ENCODE measurements at regions not wholly inside any gene's neighbourhood (a gene's known extent, or its start where the extent isn't known, plus 50 kb on each side); places are given as distances from the start of the nearest gene placed in this dataset.

DNA sequence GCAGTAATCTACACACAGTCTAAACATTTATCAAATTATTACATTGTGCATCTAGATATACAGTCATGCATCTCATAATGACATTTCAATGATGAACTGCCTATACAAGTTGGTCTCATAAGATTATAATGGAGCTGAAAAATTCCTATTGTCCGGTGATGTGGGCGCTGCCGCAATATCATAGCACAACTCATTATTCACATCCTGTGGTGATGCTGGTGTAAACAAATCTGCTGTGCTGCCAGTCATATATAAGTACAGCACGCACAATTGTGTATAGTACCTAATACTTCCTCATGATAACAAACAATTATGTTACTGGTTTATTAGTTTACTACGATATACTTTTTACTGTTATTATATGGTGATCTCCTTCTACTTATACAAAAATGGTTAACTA is 768.8 kb upstream of the NOVA1 start:
- H3K4me1 ChIP-seq (ENCODE audit: control insufficient read depth, insufficient read depth, low read length, poor library complexity, severe bottlenecking), result no peaks in the 10 kb centered on the region
- Mint-ChIP-seq H3K4me3 (no peak overlapping the region), H3K27ac (no peak overlapping the region), H3K27me3 (no peaks in the 10 kb centered on the region), H3K36me3 (no peaks in the 10 kb centered on the region), H3K4me1 (no peaks in the 10 kb centered on the region), H3K9me3 (peaks cover 1 to 32% (median 6%) of the 10 kb centered on the region in 7 donors)
- H3K9me3 ChIP-seq (ENCODE audit: control insufficient read depth in 2 of 2, low read length in 2 of 2), result peaks cover 0 to 12% of the 10 kb centered on the region in 2 experiments
- ATAC-seq (ENCODE audit: low read depth in 2 of 2) (no peak), DNase-seq (no peak)
- no peaks in the 10 kb centered on the region for H3K36me3 ChIP-seq (ENCODE audit: control insufficient read depth, insufficient read depth, low read length)
- no peak overlapping the region for H3K4me3 ChIP-seq (ENCODE audit: low read depth, low read length)
- H3K27me3 ChIP-seq (ENCODE audit: control insufficient read depth, insufficient read depth, low read length), result no peaks in the 10 kb centered on the region
- H3K27ac ChIP-seq (ENCODE audit: insufficient read depth, low read length, poor library complexity, severe bottlenecking), result no peak overlapping the region

DNA sequence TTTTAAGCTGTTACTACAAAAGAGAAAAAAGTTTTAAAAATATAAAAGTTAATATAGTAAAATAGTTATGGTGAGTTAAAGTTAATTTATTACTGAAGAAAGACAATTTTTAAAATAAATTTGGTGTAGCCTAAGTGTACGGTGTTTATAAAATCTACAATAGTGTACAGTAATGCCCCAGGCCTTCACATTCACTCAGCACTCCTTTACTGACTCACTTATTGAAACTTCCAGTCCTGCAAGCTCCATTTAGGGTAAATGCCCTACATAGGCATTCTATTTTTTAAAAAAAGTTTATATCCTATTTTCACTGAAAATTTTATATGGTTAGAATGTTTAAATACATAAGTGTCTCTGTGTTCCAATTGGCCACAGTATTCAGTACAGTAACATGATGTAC is 769.5 kb upstream of the NOVA1 start:
- no peaks in the 10 kb centered on the region for H3K4me1 ChIP-seq (ENCODE audit: control insufficient read depth, insufficient read depth, low read length, poor library complexity, severe bottlenecking)
- DNase-seq, result no peak
- H3K4me3 ChIP-seq (ENCODE audit: low read depth, low read length), result no peak overlapping the region
- H3K9me3 Mint-ChIP-seq, result peaks cover 0 to 32% (median 9%) of the 10 kb centered on the region in 7 donors
- H3K27ac Mint-ChIP-seq, result no peak overlapping the region
- H3K36me3 Mint-ChIP-seq, result no peaks in the 10 kb centered on the region
- no peak overlapping the region for H3K4me3 Mint-ChIP-seq
- no peaks in the 10 kb centered on the region for H3K36me3 ChIP-seq (ENCODE audit: control insufficient read depth, insufficient read depth, low read length)
- no peak for ATAC-seq (ENCODE audit: low read depth in 2 of 2)
- H3K4me1 Mint-ChIP-seq, result no peaks in the 10 kb centered on the region
- H3K27ac ChIP-seq (ENCODE audit: insufficient read depth, low read length, poor library complexity, severe bottlenecking), result no peak overlapping the region
- H3K27me3 ChIP-seq (ENCODE audit: control insufficient read depth, insufficient read depth, low read length), result no peaks in the 10 kb centered on the region
- no peaks in the 10 kb centered on the region for H3K27me3 Mint-ChIP-seq
- peaks cover 0 to 12% of the 10 kb centered on the region in 2 experiments for H3K9me3 ChIP-seq (ENCODE audit: control insufficient read depth in 2 of 2, low read length in 2 of 2)

DNA sequence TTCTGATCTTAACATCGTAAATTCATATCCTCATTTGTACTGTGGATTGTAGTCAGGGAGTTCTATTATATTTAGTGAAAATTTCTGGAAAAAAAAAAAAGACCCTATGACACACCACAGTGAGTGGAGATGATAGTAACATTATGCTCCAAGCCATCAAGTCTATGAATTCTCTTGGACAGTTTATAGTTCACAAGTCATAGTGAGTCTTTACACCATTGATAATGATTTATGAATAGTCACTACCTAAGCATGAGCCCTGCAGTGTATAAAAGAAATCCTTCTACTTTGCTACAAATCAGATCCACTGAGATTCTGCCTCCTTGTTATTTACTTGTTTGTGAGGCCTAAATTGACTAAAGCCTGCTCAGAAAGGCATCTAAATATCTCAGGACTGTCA is 772.2 kb upstream of the NOVA1 start:
- Mint-ChIP-seq H3K27ac (no peak overlapping the region), H3K27me3 (no peaks in the 10 kb centered on the region), H3K4me1 (no peaks in the 10 kb centered on the region), H3K4me3 (no peak overlapping the region), H3K9me3 (peaks cover 0 to 30% (median 9%) of the 10 kb centered on the region in 7 donors), H3K36me3 (no peaks in the 10 kb centered on the region)
- H3K36me3 ChIP-seq (ENCODE audit: control insufficient read depth, insufficient read depth, low read length), result no peaks in the 10 kb centered on the region
- no peaks in the 10 kb centered on the region for H3K27me3 ChIP-seq (ENCODE audit: control insufficient read depth, insufficient read depth, low read length)
- H3K4me1 ChIP-seq (ENCODE audit: control insufficient read depth, insufficient read depth, low read length, poor library complexity, severe bottlenecking), result no peaks in the 10 kb centered on the region
- H3K27ac ChIP-seq (ENCODE audit: insufficient read depth, low read length, poor library complexity, severe bottlenecking), result no peak overlapping the region
- H3K4me3 ChIP-seq (ENCODE audit: low read depth, low read length), result no peak overlapping the region
- peaks cover 0 to 4% of the 10 kb centered on the region in 2 experiments for H3K9me3 ChIP-seq (ENCODE audit: control insufficient read depth in 2 of 2, low read length in 2 of 2)
- DNase-seq (no peak), ATAC-seq (ENCODE audit: low read depth in 2 of 2) (no peak)

DNA sequence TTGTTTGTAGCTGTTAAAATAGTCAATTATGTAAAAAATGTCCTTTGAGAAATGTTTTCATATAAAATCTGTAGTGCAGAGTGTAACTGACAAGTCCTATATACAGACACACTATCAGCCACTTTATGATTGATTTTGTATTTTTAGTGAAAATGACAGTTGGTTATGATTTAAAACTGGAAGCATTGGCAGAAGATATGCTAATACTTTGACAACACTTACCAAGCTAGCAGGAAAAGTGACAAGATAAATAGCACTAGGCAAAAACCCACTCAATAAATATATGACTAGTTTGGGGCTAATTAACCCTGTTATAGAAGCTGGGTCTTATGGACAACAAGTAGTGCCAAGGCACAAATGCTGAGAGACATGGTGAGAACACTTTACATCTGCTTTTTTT is 772.9 kb upstream of the NOVA1 start:
- Histone ChIP-seq H3K36me3 (ENCODE audit: control insufficient read depth, insufficient read depth, low read length) (no peaks in the 10 kb centered on the region), H3K4me1 (ENCODE audit: control insufficient read depth, insufficient read depth, low read length, poor library complexity, severe bottlenecking) (no peaks in the 10 kb centered on the region), H3K27me3 (ENCODE audit: control insufficient read depth, insufficient read depth, low read length) (no peaks in the 10 kb centered on the region), H3K27ac (ENCODE audit: insufficient read depth, low read length, poor library complexity, severe bottlenecking) (no peak overlapping the region), H3K9me3 (ENCODE audit: control insufficient read depth in 2 of 2, low read length in 2 of 2) (peaks cover 0 to 3% of the 10 kb centered on the region in 2 experiments), H3K4me3 (ENCODE audit: low read depth, low read length) (no peak overlapping the region)
- Mint-ChIP-seq H3K27ac (no peak overlapping the region), H3K4me1 (no peaks in the 10 kb centered on the region), H3K27me3 (no peaks in the 10 kb centered on the region), H3K4me3 (no peak overlapping the region), H3K9me3 (peaks cover 0 to 31% (median 9%) of the 10 kb centered on the region in 7 donors), H3K36me3 (no peaks in the 10 kb centered on the region)
- ATAC-seq (ENCODE audit: low read depth in 2 of 2) (no peak), DNase-seq (no peak)

DNA sequence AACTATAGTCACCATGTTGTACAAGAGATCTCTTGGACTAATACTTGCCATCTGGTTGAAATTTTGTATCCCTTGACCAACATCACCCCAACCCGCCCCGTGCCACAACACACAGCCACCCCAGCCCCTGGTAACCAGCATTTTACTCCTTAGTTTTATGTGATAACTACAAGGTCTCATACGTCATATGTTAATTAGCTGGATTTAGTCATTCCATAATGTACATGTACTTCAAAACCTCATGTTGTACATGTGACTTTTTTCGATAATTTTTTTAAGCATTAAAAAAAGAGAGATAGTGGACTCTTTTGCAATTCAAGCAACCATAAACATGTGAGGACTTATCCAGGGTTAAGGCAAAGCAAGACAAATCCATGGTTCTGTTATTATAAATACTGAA is 773.4 kb upstream of the NOVA1 start:
- H3K27ac ChIP-seq (ENCODE audit: insufficient read depth, low read length, poor library complexity, severe bottlenecking), result no peak overlapping the region
- Mint-ChIP-seq H3K4me1 (no peaks in the 10 kb centered on the region), H3K4me3 (no peak overlapping the region), H3K27ac (no peak overlapping the region), H3K9me3 (peaks cover 0 to 31% (median 9%) of the 10 kb centered on the region in 7 donors), H3K27me3 (no peaks in the 10 kb centered on the region), H3K36me3 (no peaks in the 10 kb centered on the region)
- no peak overlapping the region for H3K4me3 ChIP-seq (ENCODE audit: low read depth, low read length)
- no peaks in the 10 kb centered on the region for H3K4me1 ChIP-seq (ENCODE audit: control insufficient read depth, insufficient read depth, low read length, poor library complexity, severe bottlenecking)
- H3K9me3 ChIP-seq (ENCODE audit: control insufficient read depth in 2 of 2, low read length in 2 of 2), result peaks cover 0 to 3% of the 10 kb centered on the region in 2 experiments
- DNase-seq (no peak), ATAC-seq (ENCODE audit: low read depth in 2 of 2) (no peak)
- no peaks in the 10 kb centered on the region for H3K36me3 ChIP-seq (ENCODE audit: control insufficient read depth, insufficient read depth, low read length)
- no peaks in the 10 kb centered on the region for H3K27me3 ChIP-seq (ENCODE audit: control insufficient read depth, insufficient read depth, low read length)

DNA sequence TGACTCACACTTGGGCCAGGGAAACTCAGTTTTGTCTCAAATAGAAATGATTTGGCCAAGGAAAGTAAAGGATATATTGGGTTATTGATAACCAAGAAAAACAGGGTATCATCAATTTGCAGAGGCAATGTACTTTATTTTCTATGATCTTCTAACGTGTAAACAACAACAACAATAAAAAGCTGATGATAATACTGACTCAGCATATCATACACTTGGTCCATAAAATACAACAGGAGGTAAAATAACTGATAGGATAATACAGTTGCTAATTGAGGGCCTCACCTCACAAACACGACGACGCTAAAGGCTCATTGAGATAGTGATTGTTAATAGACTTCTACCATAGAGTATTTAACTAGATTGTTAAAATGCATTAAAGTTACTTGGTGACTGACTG is 774.0 kb upstream of the NOVA1 start:
- DNase-seq (no peak), ATAC-seq (ENCODE audit: low read depth in 2 of 2) (no peak)
- Mint-ChIP-seq H3K27me3 (no peaks in the 10 kb centered on the region), H3K36me3 (no peaks in the 10 kb centered on the region), H3K9me3 (peaks cover 0 to 28% (median 10%) of the 10 kb centered on the region in 7 donors), H3K4me1 (no peaks in the 10 kb centered on the region), H3K27ac (no peak overlapping the region), H3K4me3 (no peak overlapping the region)
- Histone ChIP-seq H3K4me1 (ENCODE audit: control insufficient read depth, insufficient read depth, low read length, poor library complexity, severe bottlenecking) (no peaks in the 10 kb centered on the region), H3K9me3 (ENCODE audit: control insufficient read depth in 2 of 2, low read length in 2 of 2) (peaks cover 3 to 6% of the 10 kb centered on the region in 2 experiments), H3K4me3 (ENCODE audit: low read depth, low read length) (no peak overlapping the region), H3K27ac (ENCODE audit: insufficient read depth, low read length, poor library complexity, severe bottlenecking) (no peak overlapping the region), H3K27me3 (ENCODE audit: control insufficient read depth, insufficient read depth, low read length) (no peaks in the 10 kb centered on the region), H3K36me3 (ENCODE audit: control insufficient read depth, insufficient read depth, low read length) (no peaks in the 10 kb centered on the region)

DNA sequence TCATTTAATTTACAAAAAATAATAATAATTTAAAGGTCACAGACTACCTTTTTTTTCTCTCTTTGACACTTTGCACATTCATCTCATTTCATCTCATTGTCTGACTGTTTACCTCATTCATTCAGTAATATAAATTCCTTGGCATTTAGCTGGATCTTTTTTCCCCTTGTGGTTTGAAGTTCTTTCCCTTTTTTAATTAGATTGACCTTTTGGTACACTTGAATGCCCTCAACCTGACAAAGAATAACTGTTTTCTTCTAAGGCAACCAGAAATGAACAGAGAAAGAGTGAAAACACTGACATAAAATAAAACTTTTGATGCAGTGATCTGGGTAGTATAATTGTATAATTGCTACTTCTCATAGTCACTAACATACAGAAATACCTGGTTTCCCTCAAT is 774.9 kb upstream of the NOVA1 start:
- Mint-ChIP-seq H3K9me3 (peaks cover 0 to 26% (median 12%) of the 10 kb centered on the region in 7 donors), H3K27me3 (no peaks in the 10 kb centered on the region), H3K36me3 (no peaks in the 10 kb centered on the region), H3K27ac (peak overlapping the region in 1 of 3 donors; percentile 20), H3K4me1 (no peaks in the 10 kb centered on the region), H3K4me3 (no peak overlapping the region)
- Histone ChIP-seq H3K36me3 (ENCODE audit: control insufficient read depth, insufficient read depth, low read length) (no peaks in the 10 kb centered on the region), H3K9me3 (ENCODE audit: control insufficient read depth in 2 of 2, low read length in 2 of 2) (peaks cover 3 to 10% of the 10 kb centered on the region in 2 experiments), H3K4me1 (ENCODE audit: control insufficient read depth, insufficient read depth, low read length, poor library complexity, severe bottlenecking) (no peaks in the 10 kb centered on the region), H3K27ac (ENCODE audit: insufficient read depth, low read length, poor library complexity, severe bottlenecking) (no peak overlapping the region), H3K27me3 (ENCODE audit: control insufficient read depth, insufficient read depth, low read length) (no peaks in the 10 kb centered on the region), H3K4me3 (ENCODE audit: low read depth, low read length) (no peak overlapping the region)
- DNase-seq, result no peak
- no peak for ATAC-seq (ENCODE audit: low read depth in 2 of 2)

DNA sequence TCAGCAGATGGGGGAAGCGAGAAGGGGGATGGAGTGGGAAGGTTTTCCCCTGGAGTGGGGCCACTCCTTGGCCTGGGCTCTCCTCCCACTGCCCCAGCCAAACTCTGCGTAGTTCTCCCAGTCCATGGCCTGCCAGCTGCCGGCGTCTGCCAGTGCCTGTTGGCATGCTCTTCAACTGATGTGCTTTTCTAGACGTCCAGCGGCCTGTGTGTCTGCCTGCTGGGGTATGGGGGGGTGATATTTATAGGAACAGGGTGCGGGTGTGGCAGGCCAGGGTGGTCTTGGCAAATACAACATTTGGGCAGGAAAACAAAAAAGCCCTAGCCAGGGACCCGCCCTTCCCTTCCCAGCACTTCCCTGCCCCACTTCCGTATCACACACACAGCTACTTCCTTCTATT is 786.3 kb upstream of the NOVA1 start:
- Histone ChIP-seq H3K4me3 (ENCODE audit: low read depth, low read length) (no peak overlapping the region), H3K9me3 (ENCODE audit: control insufficient read depth in 2 of 2, low read length in 2 of 2) (peaks cover 0 to 2% of the 10 kb centered on the region in 2 experiments), H3K36me3 (ENCODE audit: control insufficient read depth, insufficient read depth, low read length) (no peaks in the 10 kb centered on the region), H3K4me1 (ENCODE audit: control insufficient read depth, insufficient read depth, low read length, poor library complexity, severe bottlenecking) (no peaks in the 10 kb centered on the region), H3K27me3 (ENCODE audit: control insufficient read depth, insufficient read depth, low read length) (no peaks in the 10 kb centered on the region), H3K27ac (ENCODE audit: insufficient read depth, low read length, poor library complexity, severe bottlenecking) (no peak overlapping the region)
- H3K27me3 Mint-ChIP-seq, result no peaks in the 10 kb centered on the region
- no peak for DNase-seq
- no peak overlapping the region for H3K27ac Mint-ChIP-seq
- peaks cover 0 to 24% (median 3%) of the 10 kb centered on the region in 7 donors for H3K9me3 Mint-ChIP-seq
- no peaks in the 10 kb centered on the region for H3K36me3 Mint-ChIP-seq
- H3K4me1 Mint-ChIP-seq, result no peaks in the 10 kb centered on the region
- ATAC-seq (ENCODE audit: low read depth in 2 of 2), result no peak
- H3K4me3 Mint-ChIP-seq, result no peak overlapping the region

Data from CD4-positive, CD25-positive, alpha-beta regulatory T cell (primary cell).